MCF 10A (cell line): ENCODE measurements at regions not wholly inside any gene's neighbourhood (a gene's known extent, or its start where the extent isn't known, plus 50 kb on each side); places are given as distances from the start of the nearest gene placed in this dataset.

Experiments
- BruUV-seq: library from RNA; stranded (reverse); fragments of 400-500 nt; replicated peaks from 2 replicates; lab custom pipeline; 2021; lab: Mats Ljungman, UMichigan
- CTCF ChIA-PET: fragments of 300-600 bp; sonication (Branson Sonifier 250); formaldehyde crosslinking; extraction: SDS; loops from one replicate; lab custom pipeline; 2021; ENCODE audit warnings: antibody characterized with exemption, inconsistent platforms; lab: Yijun Ruan, JAX
- POLR2A ChIA-PET: fragments of 300-600, 350-650 bp; sonication (Branson Sonifier 250); formaldehyde crosslinking; extraction: SDS; loops from one replicate; lab custom pipeline; 2020; ENCODE audit warnings: antibody characterized with exemption, inconsistent platforms; lab: Yijun Ruan, JAX
- DNase-seq: peaks from one replicate; pipeline ENCODE4 v3.0.0-alpha.2; 2018; ENCODE audit not compliant: unreplicated experiment
- H3K27ac Mint-ChIP-seq: one replicate; pipeline ENCODE4 v1.8.0; 2022; ENCODE audit warnings: mild to moderate bottlenecking, low read depth, mixed read lengths; ENCODE audit not compliant: unreplicated experiment
- H3K27me3 Mint-ChIP-seq: one replicate; pipeline ENCODE4 v1.8.0; 2022; ENCODE audit warnings: mixed read lengths; ENCODE audit not compliant: insufficient read depth, unreplicated experiment
- H3K36me3 Mint-ChIP-seq: one replicate; pipeline ENCODE4 v1.8.0; 2022; ENCODE audit warnings: mild to moderate bottlenecking, moderate library complexity, mixed read lengths; ENCODE audit not compliant: insufficient read depth, unreplicated experiment
- H3K4me1 Mint-ChIP-seq: one replicate; pipeline ENCODE4 v1.8.0; 2022; ENCODE audit warnings: mixed read lengths; ENCODE audit not compliant: insufficient read depth, unreplicated experiment
- H3K4me3 Mint-ChIP-seq: one replicate; pipeline ENCODE4 v1.8.0; 2022; ENCODE audit warnings: mild to moderate bottlenecking, moderate library complexity, mixed read lengths; ENCODE audit not compliant: unreplicated experiment
- H3K9me3 Mint-ChIP-seq: one replicate; pipeline ENCODE4 v1.8.0; 2022; ENCODE audit warnings: mixed read lengths; ENCODE audit not compliant: unreplicated experiment
- CTCF ChIP-seq: fragments of 200-600 bp; IDR thresholded peaks from one replicate; pipeline ENCODE4 v1.8.0; 2022; ENCODE audit warnings: antibody characterized with exemption, mild to moderate bottlenecking; ENCODE audit not compliant: unreplicated experiment
- intact Hi-C: fragments of 100-400 bp; cut with micrococcal nuclease; formaldehyde crosslinking; loops from 2 replicates; pipeline ENCODE4 v1.14.1; 2022

GRCh38 chr13:84569366-84569765 lies 687.1 kb upstream of the SLITRK1 start:
- no peak overlapping the region for H3K27ac Mint-ChIP-seq
- ChIA-PET POLR2A (interaction anchor here (0.7 kb wide), 1 partner anchor 609 kb away, joined by 5 read pairs; no protein-coding TSS in a partner anchor), CTCF (no interaction called here)
- no peaks in the 10 kb centered on the region for H3K9me3 Mint-ChIP-seq
- no peak overlapping the region for H3K4me3 Mint-ChIP-seq
- no peak for DNase-seq
- no peaks in the 10 kb centered on the region for H3K27me3 Mint-ChIP-seq
- BruUV-seq = no TSS peak
- H3K36me3 Mint-ChIP-seq = no peaks in the 10 kb centered on the region
- intact Hi-C loops = no loop called here
- TF ChIP-seq CTCF = no peak
- peaks cover 6% of the 10 kb centered on the region for H3K4me1 Mint-ChIP-seq

- peaks cover 6% of the 10 kb centered on the region for H3K4me1 Mint-ChIP-seq
- no peaks in the 10 kb centered on the region for H3K27me3 Mint-ChIP-seq
- no peak for TF ChIP-seq CTCF
- intact Hi-C loops = no loop called here
- DNase-seq = no peak
- no peak overlapping the region for H3K4me3 Mint-ChIP-seq
- BruUV-seq = no TSS peak
- ChIA-PET POLR2A (no interaction called here), CTCF (no interaction called here)
- no peaks in the 10 kb centered on the region for H3K36me3 Mint-ChIP-seq
- no peak overlapping the region for H3K27ac Mint-ChIP-seq
- H3K9me3 Mint-ChIP-seq = peaks cover 1% of the 10 kb centered on the region
Observed at GRCh38 chr13:84567848-84568247, 685.6 kb upstream of the SLITRK1 start.

GRCh38 chr13:84566780-84567179 lies 684.5 kb upstream of the SLITRK1 start:
- POLR2A ChIA-PET = no interaction called here
- DNase-seq = no peak
- no peaks in the 10 kb centered on the region for H3K27me3 Mint-ChIP-seq
- no peak overlapping the region for H3K27ac Mint-ChIP-seq
- CTCF ChIA-PET = interaction anchor here (0.7 kb wide), 1 partner anchor 10 kb away, joined by 3 read pairs; no protein-coding TSS in a partner anchor
- H3K9me3 Mint-ChIP-seq = peaks cover 7% of the 10 kb centered on the region
- BruUV-seq = no TSS peak
- H3K4me3 Mint-ChIP-seq = no peak overlapping the region
- intact Hi-C loops = no loop called here
- peaks cover 6% of the 10 kb centered on the region for H3K4me1 Mint-ChIP-seq
- TF ChIP-seq CTCF = no peak
- H3K36me3 Mint-ChIP-seq = no peaks in the 10 kb centered on the region

- no TSS peak for BruUV-seq
- no peak overlapping the region for H3K4me3 Mint-ChIP-seq
- H3K27ac Mint-ChIP-seq = no peak overlapping the region
- no peak for DNase-seq
- no peaks in the 10 kb centered on the region for H3K36me3 Mint-ChIP-seq
- TF ChIP-seq CTCF = no peak
- ChIA-PET POLR2A (interaction anchor here (1.2 kb wide), 1 partner anchor 9 kb away, joined by 3 read pairs; no protein-coding TSS in a partner anchor), CTCF (interaction anchor here (0.6 to 0.7 kb wide), 2 partner anchors 286 to 1143 kb away, joined by 3 read pairs; no protein-coding TSS in a partner anchor)
- no peaks in the 10 kb centered on the region for H3K27me3 Mint-ChIP-seq
- H3K4me1 Mint-ChIP-seq = peaks cover 6% of the 10 kb centered on the region
- intact Hi-C loops = no loop called here
- H3K9me3 Mint-ChIP-seq = peaks cover 17% of the 10 kb centered on the region
Observed at GRCh38 chr13:84563611-84564010, 681.3 kb upstream of the SLITRK1 start.
